G401 (cell line): ENCODE measurements at regions not wholly inside any gene's neighbourhood (a gene's known extent, or its start where the extent isn't known, plus 50 kb on each side); places are given as distances from the start of the nearest gene placed in this dataset.
"Not testable (repeated sequence)": the region's sequence is repeated elsewhere in the genome, so short reads cannot be mapped to it uniquely, and the experiment has no call there.

ENCODE experiments used
- DNase-seq: peaks from one replicate; pipeline ENCODE4 v3.0.0-alpha.2; 2015; ENCODE audit warnings: low spot score
- in situ Hi-C: cut with HindIII; loops from 2 replicates; pipeline ENCODE4 v1.10.0; 2016; ENCODE audit warnings: low sequenced_read_pairs, mixed read lengths

DNA sequence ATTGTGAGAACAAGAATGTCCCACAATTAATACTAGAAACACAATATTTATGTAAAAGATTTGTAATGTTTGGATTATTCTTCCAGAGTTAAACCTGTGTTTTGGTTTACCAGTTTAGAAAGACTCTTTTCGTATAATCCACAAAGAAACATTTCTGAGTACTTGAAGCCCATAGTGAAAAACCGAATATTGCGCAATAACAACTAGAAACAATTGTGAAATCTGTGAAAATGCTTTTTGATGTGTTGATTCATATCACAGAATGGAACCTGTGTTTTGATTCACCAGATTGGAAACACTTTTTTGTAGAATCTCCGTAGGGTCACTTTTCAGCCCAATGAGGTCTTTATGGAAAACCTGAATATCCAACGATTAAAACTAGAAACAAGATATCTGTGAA is 386.2 kb downstream of the PRDM9 start:
- in situ Hi-C loops = no loop called here
- no peak for DNase-seq

DNA sequence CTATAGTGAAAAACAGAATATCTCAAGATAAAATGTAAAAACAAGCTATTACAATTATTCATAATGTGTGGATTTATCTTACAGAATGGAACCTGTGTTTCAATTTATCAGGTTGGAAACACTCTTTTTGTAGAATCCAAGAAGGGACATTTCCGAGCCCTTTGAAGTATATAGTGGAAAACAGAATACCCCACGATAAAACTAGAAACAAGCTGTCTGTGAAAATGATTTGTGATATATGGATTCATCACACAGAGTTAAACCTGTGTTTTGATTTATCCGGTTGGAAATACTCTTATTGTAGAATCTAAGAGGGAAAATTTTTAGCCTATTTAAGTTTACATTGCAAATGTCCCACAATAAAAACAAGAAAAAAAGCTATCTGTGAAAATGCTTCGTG is 388.2 kb downstream of the PRDM9 start:
- no peak for DNase-seq
- in situ Hi-C loops = no loop called here

DNA sequence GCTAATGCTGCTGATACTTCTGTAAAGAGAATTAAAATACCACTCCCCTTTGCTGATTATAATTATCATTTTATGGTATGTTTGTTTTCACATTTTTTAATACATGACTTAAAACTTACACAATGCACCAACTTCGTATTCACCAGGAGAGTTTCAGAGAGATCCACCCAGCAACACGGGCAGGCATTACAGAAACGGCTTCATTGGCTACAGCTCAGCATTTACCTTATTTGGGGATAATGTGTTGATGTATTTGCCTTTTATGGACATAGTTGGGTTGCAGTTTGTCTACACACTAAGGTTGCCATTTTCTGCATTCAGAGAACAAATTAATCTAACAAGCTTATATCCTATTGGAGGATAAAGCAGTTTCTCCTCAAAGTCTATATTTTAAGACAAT is 423.6 kb downstream of the PRDM9 start:
- DNase-seq = no peak
- in situ Hi-C loops = no loop called here

DNA sequence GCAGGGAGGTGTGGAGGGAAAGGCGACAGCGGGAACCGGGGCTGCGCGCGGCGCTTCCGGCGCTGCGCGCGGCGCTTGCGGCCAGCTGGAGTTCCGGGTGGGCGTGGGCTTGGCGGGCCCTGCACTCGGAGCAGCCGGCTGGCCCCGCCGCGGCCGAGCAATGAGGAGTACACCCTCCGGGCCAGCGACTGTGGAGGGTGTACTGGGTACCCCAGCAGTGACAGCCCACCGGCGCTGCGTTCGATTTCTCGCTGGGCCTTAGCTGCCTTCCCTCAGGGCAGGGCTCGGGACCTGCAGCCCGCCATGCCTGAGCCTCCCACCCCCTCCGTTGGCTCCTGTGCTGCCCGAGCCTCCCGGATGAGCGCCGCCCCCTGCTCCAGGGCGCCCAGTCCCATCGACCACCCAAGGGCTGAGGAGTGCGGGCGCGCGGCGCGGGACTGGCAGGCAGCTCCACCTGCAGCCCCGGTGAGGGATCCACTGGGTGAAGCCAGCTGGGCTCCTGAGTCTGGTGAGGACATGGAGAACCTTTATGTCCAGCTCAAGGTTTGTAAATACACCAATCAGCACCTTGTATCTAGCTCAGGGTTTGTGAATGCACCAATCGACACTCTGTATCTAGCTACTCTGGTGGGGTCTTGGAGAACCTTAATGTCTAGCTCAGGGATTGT is 444.0 kb downstream of the PRDM9 start:
- DNase-seq, in situ Hi-C loops: not testable (repeated sequence)

DNA sequence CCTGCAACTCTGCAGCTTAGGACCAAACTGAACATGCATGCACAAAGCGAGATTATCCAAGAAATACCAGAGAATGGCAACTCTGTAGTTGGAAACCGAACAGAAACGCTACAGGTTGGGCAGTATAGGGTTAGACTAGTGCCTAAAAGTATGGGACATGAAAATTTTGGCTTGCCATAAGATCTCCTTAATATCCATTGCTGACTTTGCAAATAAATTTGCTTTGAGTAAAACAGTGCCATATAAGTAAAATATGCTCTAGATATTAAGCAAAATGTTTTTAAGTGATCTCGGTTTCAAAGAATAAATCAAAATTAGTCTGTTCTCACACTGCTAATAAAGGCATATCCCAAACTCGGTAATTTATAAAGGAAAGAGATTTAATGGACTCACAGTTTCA is 456.0 kb downstream of the PRDM9 start:
- in situ Hi-C loops = no loop called here
- DNase-seq = no peak

DNA sequence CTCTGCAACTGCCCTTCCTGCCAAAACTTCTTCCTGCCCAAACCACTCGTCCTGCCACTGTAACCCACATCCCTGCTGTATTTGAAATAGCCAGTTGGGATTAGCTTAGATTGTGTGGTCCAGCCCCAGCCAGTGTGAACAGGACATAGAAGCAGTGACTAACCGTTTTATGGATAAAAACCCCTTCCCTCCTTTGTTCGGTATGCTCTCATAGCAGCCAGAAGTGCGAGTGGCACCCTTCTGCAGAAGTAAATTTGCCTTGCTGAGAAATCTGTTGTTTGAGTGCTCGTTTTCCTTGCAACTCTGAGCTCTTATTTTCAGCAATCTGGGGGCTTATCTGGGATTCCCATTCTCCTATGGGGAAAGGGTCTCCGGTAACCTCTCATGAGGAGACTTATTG is 470.0 kb downstream of the PRDM9 start:
- no peak for DNase-seq

DNA sequence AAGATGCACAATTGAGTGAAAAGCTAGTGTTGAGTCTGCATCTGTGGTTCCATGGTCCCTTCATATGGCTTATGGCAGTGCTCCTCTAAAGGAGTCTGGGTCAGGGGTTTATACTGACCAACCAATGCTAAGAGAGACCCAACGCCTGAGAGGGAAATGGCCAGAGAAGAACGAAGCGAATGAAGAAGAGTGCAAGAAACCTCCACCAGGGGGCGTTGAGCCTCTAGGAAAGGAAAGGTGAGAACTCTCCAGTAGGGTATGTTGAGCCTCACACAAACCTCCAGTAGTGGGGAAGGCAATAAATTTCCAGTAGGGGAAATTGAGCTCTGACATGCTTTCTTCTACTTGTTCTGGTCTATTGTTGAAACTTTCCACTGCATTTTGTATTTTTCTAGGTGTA is 470.6 kb downstream of the PRDM9 start:
- in situ Hi-C loops = no loop called here
- DNase-seq = no peak

More for the DNA sequence above, 470.0 kb downstream of the PRDM9 start:
- in situ Hi-C loops = no loop called here

DNA sequence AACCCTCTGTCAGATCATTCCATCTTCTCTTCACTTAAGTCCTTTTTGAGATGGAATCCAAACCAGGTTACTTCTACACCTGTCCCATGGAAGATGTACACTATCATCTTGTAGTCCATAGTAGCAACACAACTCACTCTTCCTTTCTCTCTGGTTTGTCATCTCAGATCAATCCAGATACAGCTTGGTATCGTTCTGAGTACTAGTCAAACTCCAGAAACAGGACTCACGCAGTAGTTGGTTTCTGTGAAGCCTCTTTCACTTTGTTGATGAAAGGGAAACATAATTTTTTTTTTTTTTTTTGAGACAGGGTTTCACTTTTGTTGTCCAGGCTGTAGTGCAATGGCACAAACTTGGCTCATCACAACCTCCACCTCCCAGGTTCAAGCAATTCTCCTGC is 484.0 kb downstream of the PRDM9 start:
- in situ Hi-C loops = no loop called here
- DNase-seq = no peak

DNA sequence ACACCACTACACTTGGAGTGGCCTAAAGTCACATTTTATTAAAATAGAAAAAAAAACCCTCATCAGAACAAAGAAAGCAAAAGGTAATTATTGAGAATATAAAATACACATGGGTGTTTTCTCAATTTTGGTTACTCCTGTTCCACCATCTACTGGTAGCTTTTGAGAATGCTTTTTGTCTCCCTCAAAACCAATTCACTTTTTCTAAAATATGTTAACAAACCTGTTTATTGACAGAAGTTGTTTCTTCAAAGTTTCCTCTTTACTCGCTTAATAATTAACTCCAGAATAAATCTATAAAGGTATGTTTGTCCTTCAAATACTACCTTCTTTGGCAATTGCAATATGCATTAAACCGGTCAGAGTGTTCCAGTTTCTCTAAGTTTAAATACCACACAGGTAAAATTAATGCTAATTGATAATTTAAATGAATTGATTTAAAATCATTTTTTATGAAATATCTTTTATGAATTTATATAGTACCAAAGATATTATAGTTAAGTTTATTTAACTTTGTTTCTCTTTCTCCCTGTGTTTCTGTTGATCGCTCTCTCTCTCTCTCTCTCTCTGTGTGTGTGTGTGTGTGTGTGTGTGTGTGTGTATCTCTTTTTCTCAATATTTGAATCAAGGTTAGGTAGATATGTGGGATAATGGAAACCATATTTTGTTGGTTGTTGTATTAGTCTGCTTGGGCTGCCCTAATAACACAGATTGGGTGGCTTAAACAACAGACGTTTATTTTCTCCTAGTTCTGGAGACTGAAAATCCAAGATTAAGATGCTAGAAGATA is 487.4 kb downstream of the PRDM9 start:
- DNase-seq = no peak
- in situ Hi-C loops = no loop called here

DNA sequence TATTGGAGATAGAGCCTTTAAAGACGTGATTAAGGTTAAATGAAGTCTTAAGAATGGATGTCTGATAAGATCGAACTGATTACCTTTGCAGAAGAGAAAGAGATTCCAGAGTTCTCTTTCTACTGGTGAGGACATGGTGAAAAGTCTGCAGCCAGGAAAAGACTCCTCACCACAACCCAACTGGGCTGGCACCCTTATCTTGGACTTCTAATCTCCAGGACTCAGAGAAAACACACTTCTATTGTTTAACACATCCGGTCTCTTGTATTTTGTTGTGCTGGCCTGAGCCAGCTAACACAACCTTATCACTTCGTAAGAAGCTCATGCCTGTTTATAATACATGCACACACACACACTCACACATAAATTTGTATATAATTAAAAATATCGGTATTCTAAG is 489.1 kb downstream of the PRDM9 start:
- in situ Hi-C loops = no loop called here
- no peak for DNase-seq

DNA sequence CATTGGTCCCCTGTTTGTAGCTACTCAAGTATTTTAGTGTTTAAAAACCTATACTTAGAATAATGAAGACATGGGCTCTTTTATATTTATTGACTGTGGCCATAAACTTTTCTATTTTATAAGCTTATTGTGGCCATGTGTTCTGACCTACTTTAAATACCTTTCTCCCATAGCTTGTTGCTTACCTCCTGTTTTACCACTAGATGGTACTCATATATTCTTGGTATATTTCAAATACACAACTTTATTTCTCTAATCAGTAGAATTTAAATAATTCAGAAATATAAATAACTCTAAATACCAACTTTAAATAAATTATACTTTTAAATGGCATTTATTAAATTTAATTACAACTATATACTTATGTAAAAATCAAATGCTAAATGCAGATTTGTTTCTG is 498.0 kb downstream of the PRDM9 start:
- in situ Hi-C loops = no loop called here
- no peak for DNase-seq

DNA sequence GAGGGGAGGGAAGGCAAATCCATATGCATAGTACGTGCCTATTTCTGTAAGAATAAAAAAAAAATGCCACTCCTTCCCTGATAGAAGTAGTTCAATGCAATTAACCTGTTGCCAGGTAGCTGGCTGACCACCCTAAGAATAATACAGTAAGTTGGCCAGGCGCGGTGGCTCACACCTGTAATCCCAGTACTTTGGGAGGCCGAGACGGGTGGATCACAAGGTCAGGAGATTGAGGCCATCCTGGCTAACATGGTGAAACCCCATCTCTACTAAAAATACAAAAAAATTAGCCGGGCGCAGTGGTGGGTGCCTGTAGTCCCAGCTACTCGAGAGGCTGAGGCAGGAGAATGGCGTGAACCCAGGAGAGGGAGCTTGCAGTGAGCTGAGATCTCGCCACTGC is 510.3 kb downstream of the PRDM9 start:
- in situ Hi-C loops, DNase-seq: not testable (repeated sequence)

DNA sequence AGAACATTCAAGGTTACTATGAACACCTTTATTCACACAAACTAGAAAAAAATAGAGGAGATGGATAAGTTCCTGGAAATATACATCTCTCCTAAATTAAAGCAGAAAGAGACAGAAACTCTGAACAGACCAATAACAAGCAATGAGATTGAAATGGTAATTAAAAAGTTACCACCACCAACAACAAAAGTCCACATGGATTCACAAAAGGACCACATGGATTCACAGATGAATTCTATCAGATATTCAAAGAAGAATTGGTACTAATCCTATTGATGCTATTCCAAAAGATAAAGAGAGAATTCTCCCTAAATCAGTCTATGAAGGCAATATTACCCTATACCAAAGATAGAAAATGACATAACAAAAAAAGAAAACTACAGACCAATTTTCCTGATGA is 518.9 kb downstream of the PRDM9 start:
- DNase-seq = no peak
- in situ Hi-C loops = no loop called here

DNA sequence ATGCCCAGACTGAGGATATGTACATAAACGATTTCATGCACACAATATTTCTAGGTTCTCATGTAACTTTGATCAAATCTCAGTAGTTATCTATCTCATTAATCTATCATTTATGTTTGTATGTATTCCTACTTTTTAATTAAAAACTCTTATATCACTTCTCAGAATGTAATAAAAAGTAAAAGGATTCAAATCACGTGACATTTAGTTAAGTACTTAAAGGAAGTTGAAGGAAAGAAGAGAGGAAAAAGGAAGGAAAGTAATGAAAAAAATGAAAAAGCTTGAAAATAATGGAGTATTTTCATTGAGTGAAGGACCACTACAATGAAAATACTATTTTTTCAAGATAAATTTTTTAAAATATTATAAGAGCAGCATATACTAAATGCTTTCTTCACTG is 535.3 kb downstream of the PRDM9 start:
- in situ Hi-C loops = no loop called here
- DNase-seq = no peak

DNA sequence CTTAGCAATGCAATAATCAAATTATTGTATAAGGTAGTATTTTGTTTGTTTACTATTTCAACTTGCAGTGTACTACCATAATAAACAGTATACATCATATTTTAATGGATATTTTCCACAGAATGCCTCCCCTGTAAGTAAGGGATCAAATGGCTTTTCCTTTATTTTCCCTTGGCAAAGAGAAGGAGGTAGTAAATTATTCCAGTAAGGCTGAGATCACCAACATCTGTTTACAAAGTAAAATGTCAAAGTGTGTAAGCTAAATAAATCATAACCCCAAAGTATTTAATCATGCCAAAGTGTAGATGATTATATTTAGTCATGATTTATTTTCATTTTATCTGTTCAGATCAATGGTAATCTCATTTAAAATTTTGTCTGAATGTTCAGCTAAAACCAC is 537.6 kb downstream of the PRDM9 start:
- DNase-seq = no peak
- in situ Hi-C loops = no loop called here

DNA sequence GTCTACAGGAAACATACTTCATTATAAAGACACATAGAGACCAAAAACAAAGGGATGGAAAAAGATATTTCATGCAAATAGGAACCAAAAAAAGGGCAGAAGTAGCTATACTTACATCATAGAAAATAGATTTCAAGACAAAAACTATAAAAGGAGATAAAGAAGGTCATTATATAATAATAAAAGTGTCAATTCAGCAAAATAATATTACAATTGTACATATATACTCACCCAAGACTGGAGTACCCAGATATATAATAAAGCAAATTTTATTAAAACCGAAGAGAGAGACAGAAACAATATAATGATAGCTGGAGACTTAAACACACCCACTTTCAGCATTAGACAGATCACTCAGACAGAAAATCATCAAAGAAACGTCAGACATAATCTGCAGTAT is 546.3 kb downstream of the PRDM9 start:
- in situ Hi-C loops = no loop called here
- DNase-seq = no peak

DNA sequence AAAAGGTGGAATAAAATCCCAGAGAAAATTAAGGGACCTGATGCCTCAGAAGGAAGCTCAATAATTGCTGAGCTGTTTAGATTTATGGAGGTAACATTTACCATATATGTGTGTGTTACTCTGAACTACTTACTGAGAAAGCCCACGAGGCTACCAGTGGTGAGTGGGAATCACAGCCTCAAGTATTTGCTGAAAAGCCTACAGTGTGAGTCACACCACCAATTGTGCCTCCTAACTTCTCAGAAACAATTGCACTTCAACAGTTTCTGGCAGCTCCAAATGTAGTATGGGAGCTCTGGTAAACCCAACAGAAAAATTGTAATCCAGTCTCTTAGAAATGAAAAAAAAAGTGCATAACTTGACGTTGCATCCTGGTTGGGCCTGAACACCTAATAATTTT is 551.6 kb downstream of the PRDM9 start:
- in situ Hi-C loops = no loop called here
- DNase-seq = no peak

DNA sequence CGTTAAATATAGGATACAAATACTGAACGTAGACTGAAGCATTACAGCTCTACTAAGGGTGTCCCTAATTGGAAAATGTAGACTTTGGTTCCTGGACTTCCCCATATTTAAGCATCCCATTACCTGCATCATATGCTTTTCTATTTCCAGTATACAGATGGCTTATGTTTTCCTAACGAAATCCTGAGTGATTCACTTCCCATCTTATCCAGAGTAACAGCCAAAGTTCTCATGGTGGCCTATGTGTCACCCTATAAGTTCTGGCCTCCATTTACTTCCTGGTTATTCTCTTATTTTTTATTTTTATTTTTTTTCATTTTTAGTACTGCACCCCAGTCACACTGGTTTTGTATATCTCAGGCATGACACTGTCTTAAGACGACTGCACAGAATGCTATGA is 552.3 kb downstream of the PRDM9 start:
- no peak for DNase-seq
- in situ Hi-C loops = no loop called here

DNA sequence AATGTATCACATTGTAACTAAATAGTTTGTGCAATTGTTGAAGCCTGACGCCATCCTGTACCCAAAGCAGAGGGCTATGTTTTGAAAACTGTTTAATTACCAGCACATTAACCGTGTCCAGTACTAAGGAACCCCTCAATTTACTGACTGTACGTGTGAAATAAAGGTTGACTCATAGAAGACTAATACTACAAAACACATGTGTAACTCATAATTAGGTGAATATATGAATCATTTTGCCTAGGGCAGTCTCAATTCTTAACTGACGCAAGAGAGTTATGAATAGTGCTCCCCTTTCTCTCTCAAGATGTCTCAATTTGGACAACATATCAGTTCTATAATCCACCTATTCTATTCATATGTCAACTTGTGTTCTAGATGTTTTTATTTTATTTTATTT is 558.4 kb downstream of the PRDM9 start:
- in situ Hi-C loops = no loop called here

DNA sequence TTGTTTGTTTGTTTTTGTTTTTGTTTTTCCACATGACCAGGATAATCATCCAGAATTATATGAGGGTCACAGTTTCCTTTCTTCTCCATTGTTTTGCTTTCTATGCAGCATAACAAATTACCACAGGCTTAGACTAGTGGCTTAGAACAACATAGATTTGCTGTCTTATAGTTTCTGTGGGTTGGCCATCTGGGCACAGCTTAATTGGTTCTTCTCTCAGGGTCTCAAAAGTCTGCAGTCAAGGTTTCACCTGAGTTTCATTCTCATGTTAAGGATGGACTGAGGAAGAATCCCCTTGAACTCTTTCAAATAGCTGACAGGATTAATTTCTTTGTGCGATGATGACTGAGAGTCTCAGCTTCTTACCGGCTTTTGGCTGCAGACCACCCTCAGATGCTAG is 559.8 kb downstream of the PRDM9 start:
- in situ Hi-C loops = no loop called here

More for the DNA sequence above, 558.4 kb downstream of the PRDM9 start:
- DNase-seq = no peak

DNA sequence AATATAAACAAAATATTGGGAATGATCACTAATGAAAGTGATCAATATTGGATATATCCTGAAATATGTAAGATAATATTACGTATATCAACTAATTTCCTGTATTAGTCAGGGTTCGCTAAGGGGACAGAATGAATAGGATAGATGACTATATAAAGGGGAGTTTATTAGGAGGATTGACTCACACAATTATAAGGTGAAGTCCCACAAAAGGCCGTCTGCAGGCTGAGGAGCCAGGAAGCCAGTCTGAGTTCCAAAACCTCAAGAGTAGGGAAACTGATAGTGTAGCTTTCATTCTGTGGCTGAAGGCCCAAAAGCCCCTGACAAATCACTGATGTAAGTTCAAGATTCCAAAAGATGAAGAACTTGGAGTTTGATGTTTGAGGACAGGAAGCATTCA is 561.1 kb downstream of the PRDM9 start:
- DNase-seq = no peak
- in situ Hi-C loops = no loop called here

More for the DNA sequence above, 559.8 kb downstream of the PRDM9 start:
- DNase-seq = no peak
